GM12878 (cell line): ENCODE measurements at regions not wholly inside any gene's neighbourhood (a gene's known extent, or its start where the extent isn't known, plus 50 kb on each side); places are given as distances from the start of the nearest gene placed in this dataset.

Source experiments
- ATAC-seq: fragments of 200-7000 bp; cut with Tn5 transposase; 3 replicates; pipeline ENCODE4 v1.9.1; 2020; ENCODE audit warnings: mild to moderate bottlenecking, moderate library complexity
- BruUV-seq: library from RNA; stranded (reverse); fragments of 400-500 nt; replicated peaks from 2 replicates; lab custom pipeline; 2021; lab: Mats Ljungman, UMichigan
- CTCF ChIA-PET: fragments of 300-600 bp; sonication (Branson Sonifier 250); formaldehyde crosslinking; extraction: SDS; loops from one replicate; lab custom pipeline; 2021; ENCODE audit warnings: inconsistent platforms; lab: Yijun Ruan, JAX
- POLR2A ChIA-PET: fragments of 350-600 bp; formaldehyde crosslinking; extraction: SDS; loops from one replicate; lab custom pipeline; 2021; ENCODE audit warnings: inconsistent platforms; lab: Charles Lee
- RAD21 ChIA-PET: fragments of 300-600 bp; sonication (Branson Sonifier 250); formaldehyde crosslinking; loops from one replicate; lab custom pipeline; 2023; ENCODE audit warnings: antibody characterized with exemption; ENCODE audit not compliant: unreplicated experiment; lab: Charles Lee
- SMC1A ChIA-PET: fragments of 300-600 bp; sonication (Branson Sonifier 250); formaldehyde crosslinking; loops from one replicate; lab custom pipeline; 2023; ENCODE audit not compliant: unreplicated experiment, uncharacterized antibody; lab: Charles Lee
- DNase-seq: peaks from one replicate; pipeline ENCODE4 v3.0.0-alpha.2; 2011; ENCODE audit warnings: low read depth, low spot score
- FAIRE-seq: peaks from 3 replicates; lab custom pipeline; 2011; peaks lifted over from hg19 to GRCh38; lab: Jason Lieb, UNC
- H2AFZ ChIP-seq: 2 replicates; pipeline ENCODE4 v1.6.0; 2011; ENCODE audit warnings: low read depth, low read length, control low read depth; ENCODE audit not compliant: control insufficient read depth
- H3K27ac ChIP-seq: 2 replicates; pipeline ENCODE4 v1.5.1; 2011; ENCODE audit warnings: control low read depth; ENCODE audit not compliant: control insufficient read depth, insufficient read depth
- H3K27me3 ChIP-seq, 2 experiments: replicated peaks in 1 of 2; 2 replicates each; pipeline versions ENCODE4 v1.6.0 to v1.6.1; 2011; ENCODE audit warnings: low read length in 1 of 2; ENCODE audit not compliant: control insufficient read depth in 2 of 2, insufficient read depth in 2 of 2
- H3K36me3 ChIP-seq, 2 experiments: 2 replicates each; pipeline ENCODE4 v1.5.1; 2011; ENCODE audit warnings: low read length in 1 of 2; ENCODE audit not compliant: control insufficient read depth in 2 of 2, insufficient read depth in 2 of 2
- H3K4me1 ChIP-seq: 2 replicates; pipeline ENCODE4 v1.6.1; 2011; ENCODE audit warnings: mild to moderate bottlenecking, low read length, moderate library complexity, mixed read lengths; ENCODE audit not compliant: control insufficient read depth, insufficient read depth
- H3K4me2 ChIP-seq: 2 replicates; pipeline ENCODE4 v1.6.0; 2011; ENCODE audit warnings: control low read depth; ENCODE audit not compliant: control insufficient read depth, insufficient read depth
- H3K4me3 ChIP-seq: fragments of 200-600 bp; sonication (generic); 2 replicates; pipeline ENCODE4 v1.5.1; 2016
- H3K79me2 ChIP-seq: 2 replicates; pipeline ENCODE4 v1.6.0; 2011; ENCODE audit warnings: low read length; ENCODE audit not compliant: control insufficient read depth, insufficient read depth
- H3K9ac ChIP-seq: 2 replicates; pipeline ENCODE4 v1.8.0; 2011; ENCODE audit warnings: low read length, control low read depth, mixed read lengths; ENCODE audit not compliant: control insufficient read depth, insufficient read depth
- H3K9me3 ChIP-seq: replicated peaks from 3 replicates; pipeline ENCODE4 v1.5.1; 2011; ENCODE audit warnings: mild to moderate bottlenecking, low read length; ENCODE audit not compliant: control insufficient read depth, insufficient read depth
- H4K20me1 ChIP-seq: 2 replicates; pipeline ENCODE4 v1.6.0; 2011; ENCODE audit not compliant: control insufficient read depth, insufficient read depth
- CEBPB ChIP-seq, 2 experiments: fragments of 150-350 bp in 1 of 2; IDR thresholded peaks; 2 replicates each; pipeline ENCODE4 v1.6.1; 2012 to 2014; ENCODE audit warnings: low read depth in 2 of 2, low read length in 2 of 2, borderline replicate concordance in 1 of 2, inconsistent platforms in 1 of 2
- CHD2 ChIP-seq: IDR thresholded peaks from 2 replicates; pipeline ENCODE4 v1.6.1; 2011; ENCODE audit warnings: low read depth, low read length, improper control_type of control experiment, borderline replicate concordance
- ESRRA ChIP-seq: IDR thresholded peaks from 2 replicates; pipeline ENCODE4 v1.6.1; 2012; ENCODE audit warnings: mild to moderate bottlenecking, low read length, improper control_type of control experiment
- FOXK2 ChIP-seq: fragments of 450-650 bp; IDR thresholded peaks from 2 replicates; pipeline ENCODE4 v1.6.1; 2017; ENCODE audit warnings: mild to moderate bottlenecking, moderate library complexity
- IRF3 ChIP-seq: fragments of 450-650 bp; IDR thresholded peaks from 2 replicates; pipeline ENCODE4 v1.6.1; 2014; ENCODE audit warnings: mild to moderate bottlenecking
- KAT2A ChIP-seq: conservative IDR thresholded peaks from 2 replicates; pipeline ENCODE4 v1.6.1; 2011; ENCODE audit warnings: low read depth, low read length; ENCODE audit not compliant: control insufficient read depth
- MTA2 ChIP-seq: fragments of 450-650 bp; IDR thresholded peaks from 2 replicates; pipeline ENCODE4 v1.6.1; 2016; ENCODE audit warnings: low read depth, mild to moderate bottlenecking, moderate library complexity
- NR2C1 ChIP-seq: fragments of 450-650 bp; IDR thresholded peaks from 2 replicates; pipeline ENCODE4 v1.6.1; 2017; ENCODE audit warnings: antibody characterized with exemption, mild to moderate bottlenecking, moderate library complexity
- POLR2A ChIP-seq: IDR thresholded peaks from 2 replicates; pipeline ENCODE4 v1.6.1; 2011; ENCODE audit warnings: low read depth, mild to moderate bottlenecking, low read length
- RB1 ChIP-seq: fragments of 450-650 bp; formaldehyde crosslinking; IDR thresholded peaks from 2 replicates; pipeline ENCODE4 v1.6.1; 2017; ENCODE audit warnings: mild to moderate bottlenecking, borderline replicate concordance
- REST ChIP-seq: IDR thresholded peaks from 2 replicates; pipeline ENCODE4 v1.6.1; 2012; ENCODE audit warnings: mild to moderate bottlenecking, low read depth, low read length
- ZBTB33 ChIP-seq: fragments of 450-650 bp; IDR thresholded peaks from 2 replicates; pipeline ENCODE4 v1.6.1; 2017; ENCODE audit warnings: mild to moderate bottlenecking
- WGBS: methylation state at CpG from one replicate; pipeline ENCODE4 v1.1.6; 2016; ENCODE audit warnings: low lambda C conversion rate; ENCODE audit not compliant: insufficient replicate concordance, insufficient coverage; ENCODE audit errors: missing lambda C conversion rate; 5-methylcytosine and 5-hydroxymethylcytosine counted together
- in situ Hi-C: fragments of 300-500 bp; cut with MboI; formaldehyde crosslinking; loops from 9 replicates; pipeline ENCODE4 v1.14.3; 2018; ENCODE audit warnings: mixed read lengths
- intact Hi-C: fragments of 100-400 bp; cut with micrococcal nuclease; formaldehyde crosslinking; loops from one replicate; pipeline ENCODE4 v1.14.2; 2022; ENCODE audit not compliant: unreplicated experiment

- no peak for DNase-seq
- H3K27me3 ChIP-seq, result no peaks in the 10 kb centered on the region; a peak in 2 of 4 replicates
- SMC1A ChIA-PET, result interaction anchor here (0.6 to 0.7 kb wide), 2 partner anchors 74 to 438 kb away, joined by 3 read pairs; no protein-coding TSS in a partner anchor
- no peak for FAIRE-seq
- no peak overlapping the region for H2AFZ ChIP-seq
- in situ Hi-C loops, result no loop called here
- 49% methylated on average over 3 of the region's 3 CpGs for WGBS
- H3K4me3 ChIP-seq, result no peak overlapping the region
- RAD21 ChIA-PET, result no interaction called here
- CTCF ChIA-PET, result interaction anchor here (1.1 kb wide), 2 partner anchors 13 to 16 kb away, joined by 4 read pairs; no protein-coding TSS in a partner anchor
- no peak overlapping the region for H3K4me2 ChIP-seq
- no peaks in the 10 kb centered on the region for H3K36me3 ChIP-seq
- H3K4me1 ChIP-seq, result peaks cover 8% of the 10 kb centered on the region
- H3K9ac ChIP-seq, result no peak overlapping the region
- H4K20me1 ChIP-seq, result no peaks in the 10 kb centered on the region
- POLR2A ChIA-PET, result no interaction called here
- TF ChIP-seq FOXK2 (no peak), MTA2 (no peak), ESRRA (no peak), RB1 (no peak), KAT2A (no peak), REST (no peak), IRF3 (no peak), CEBPB (IDR thresholded peaks at IDR 0.05; ENCODE audit: borderline replicate concordance in 1 of 2, low read depth in 2 of 2, low read length in 2 of 2) (no peak), ZBTB33 (no peak), NR2C1 (no peak), CHD2 (no peak), POLR2A (no peak)
- TF ChIP-seq, all 136 proteins: peak for 0
- Histone ChIP-seq H3K27ac (no peak overlapping the region), H3K79me2 (no peaks in the 10 kb centered on the region), H3K9me3 (no peaks in the 10 kb centered on the region)
- ATAC-seq, result no peak
- no TSS peak for BruUV-seq
- intact Hi-C loops, result no loop called here
Observed at GRCh38 chr10:91708174-91708861, 75.4 kb upstream of the PPP1R3C start.
